ENCODE measurements at regions not wholly inside any gene's neighbourhood (a gene's known extent, or its start where the extent isn't known, plus 50 kb on each side); places are given as distances from the start of the nearest gene placed in this dataset.

DNA sequence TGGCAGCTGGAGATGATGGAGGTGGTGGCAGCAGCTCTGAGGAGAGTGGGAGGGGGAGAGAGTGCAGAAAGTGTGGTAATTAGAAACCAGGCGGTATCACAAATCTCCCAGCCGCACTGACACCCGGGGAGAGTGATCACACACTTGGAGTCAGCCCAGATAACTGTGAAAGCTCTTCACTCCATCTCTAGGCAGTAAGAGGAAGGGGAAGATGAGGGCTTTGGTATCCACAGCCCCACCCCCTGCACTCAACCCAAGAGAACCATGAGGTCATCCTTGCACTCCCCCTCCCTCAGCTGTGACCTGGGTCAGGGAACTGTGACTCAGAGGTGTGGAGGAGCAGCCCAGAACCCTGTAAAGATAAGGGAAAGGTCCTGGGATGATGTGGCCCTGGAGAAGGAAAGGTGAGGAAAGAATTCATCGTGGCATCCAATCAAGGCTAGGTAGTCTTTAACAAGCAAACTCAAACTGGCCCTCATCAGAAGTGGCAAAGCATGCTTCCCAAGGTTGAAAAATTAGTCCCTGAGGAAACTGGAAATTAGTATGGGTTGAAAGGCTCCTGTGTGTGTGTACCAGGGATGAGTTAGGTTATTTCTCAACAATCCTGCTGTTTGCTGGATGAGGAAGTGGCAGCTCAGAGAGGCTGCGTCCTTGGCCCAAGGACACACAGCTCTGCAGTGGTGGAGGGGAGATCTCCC, 111.0 kb upstream of the LHX5 start:
- no peak for DNase-seq (ENCODE audit: low read depth)

DNA sequence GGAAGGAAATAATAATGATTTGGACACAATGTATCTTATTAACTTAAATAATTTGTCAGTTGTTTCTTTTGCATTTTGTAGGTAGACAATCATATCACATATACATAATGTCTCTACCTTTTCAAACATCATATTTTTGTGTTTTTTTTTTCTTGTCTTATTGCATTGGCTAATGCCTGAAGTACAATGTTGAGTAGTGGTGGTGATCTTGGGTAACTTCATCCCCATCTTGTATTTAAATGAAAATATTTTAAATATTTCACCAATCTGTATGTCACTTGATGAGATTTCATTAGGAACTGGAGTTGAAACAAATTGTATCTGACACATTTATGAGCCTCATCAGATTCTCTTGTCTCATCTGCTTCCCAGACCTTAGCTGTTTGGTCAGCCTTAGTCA, 109.7 kb upstream of the LHX5 start:
- H3K9me3 ChIP-seq (ENCODE audit: control insufficient read depth, low read length): peaks cover 27% of the 10 kb centered on the region
- H3K9ac ChIP-seq (ENCODE audit: low read length): no peak overlapping the region
- no peaks in the 10 kb centered on the region for H3K4me1 ChIP-seq (ENCODE audit: control insufficient read depth, insufficient read depth, low read length)
- no peaks in the 10 kb centered on the region for H3K36me3 ChIP-seq (ENCODE audit: control insufficient read depth, insufficient read depth, low read length, severe bottlenecking)
- no peak for DNase-seq (ENCODE audit: low read depth)
- H3K4me3 ChIP-seq (ENCODE audit: low read length): no peak overlapping the region
- H3K27me3 ChIP-seq (replicated peaks; ENCODE audit: control insufficient read depth, insufficient read depth, low read length): peaks cover 4% of the 10 kb centered on the region

More for the DNA sequence above, 111.0 kb upstream of the LHX5 start:
- Histone ChIP-seq H3K27me3 (replicated peaks; ENCODE audit: control insufficient read depth, insufficient read depth, low read length) (peaks cover 5% of the 10 kb centered on the region), H3K4me3 (ENCODE audit: low read length) (no peak overlapping the region), H3K9me3 (ENCODE audit: control insufficient read depth, low read length) (peaks cover 27% of the 10 kb centered on the region), H3K4me1 (ENCODE audit: control insufficient read depth, insufficient read depth, low read length) (no peaks in the 10 kb centered on the region), H3K36me3 (ENCODE audit: control insufficient read depth, insufficient read depth, low read length, severe bottlenecking) (no peaks in the 10 kb centered on the region), H3K9ac (ENCODE audit: low read length) (no peak overlapping the region)

DNA sequence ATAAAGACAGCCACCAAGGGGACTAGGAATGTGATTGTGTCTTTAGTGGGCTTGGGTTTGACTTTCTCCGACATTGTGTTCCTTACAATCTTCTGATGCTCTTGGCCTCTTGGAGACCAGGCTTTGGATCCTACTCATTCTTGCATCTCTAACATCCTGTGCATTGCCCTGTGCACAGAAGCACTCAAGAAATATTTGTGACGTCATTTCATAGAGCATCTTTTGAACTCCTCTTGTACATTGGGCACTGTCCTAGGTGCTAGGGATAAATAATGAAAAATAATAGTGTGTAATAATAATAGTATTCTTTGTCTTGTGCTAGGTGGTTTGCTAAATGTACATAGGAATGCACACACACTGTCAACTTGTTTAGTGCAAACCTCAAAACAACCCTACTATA, 108.8 kb upstream of the LHX5 start:
- no peak for DNase-seq (ENCODE audit: low read depth)
- Histone ChIP-seq H3K27me3 (replicated peaks; ENCODE audit: control insufficient read depth, insufficient read depth, low read length) (peaks cover 9% of the 10 kb centered on the region), H3K9me3 (ENCODE audit: control insufficient read depth, low read length) (peaks cover 27% of the 10 kb centered on the region), H3K36me3 (ENCODE audit: control insufficient read depth, insufficient read depth, low read length, severe bottlenecking) (no peaks in the 10 kb centered on the region), H3K9ac (ENCODE audit: low read length) (no peak overlapping the region), H3K4me1 (ENCODE audit: control insufficient read depth, insufficient read depth, low read length) (no peaks in the 10 kb centered on the region), H3K4me3 (ENCODE audit: low read length) (no peak overlapping the region)

DNA sequence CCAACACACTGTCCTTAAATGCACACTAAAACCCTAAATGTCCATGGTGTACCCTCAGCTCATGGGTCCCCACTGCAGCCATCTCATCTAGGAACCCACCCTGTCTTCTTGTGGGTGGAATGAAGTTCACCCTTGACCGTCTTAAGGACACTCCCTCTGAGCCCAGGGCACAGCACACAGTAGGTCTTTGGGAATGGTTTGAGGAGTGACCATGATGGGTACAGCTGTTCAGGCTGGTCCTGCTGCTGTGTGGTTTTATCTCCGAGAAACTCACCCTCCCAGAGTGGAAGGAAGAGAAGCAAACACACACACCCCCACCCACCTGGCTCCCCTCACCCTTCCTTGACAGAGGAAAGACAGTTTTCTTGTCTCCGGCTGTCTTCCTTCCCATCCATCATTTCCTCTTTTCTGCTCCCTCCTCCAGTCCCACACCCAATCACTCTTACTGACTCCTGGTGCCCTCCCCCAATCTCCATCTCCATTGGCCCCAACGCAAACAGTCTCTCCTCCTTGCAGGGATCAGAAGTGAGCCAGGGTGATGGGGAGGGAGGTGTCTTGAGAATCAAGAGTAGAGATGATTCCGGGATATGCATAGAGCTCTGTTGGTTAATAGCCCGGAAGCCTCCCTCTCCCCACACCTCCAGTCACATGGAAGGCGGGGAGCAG, 105.9 kb upstream of the LHX5 start:
- Histone ChIP-seq H3K9me3 (ENCODE audit: control insufficient read depth, low read length) (peaks cover 27% of the 10 kb centered on the region), H3K9ac (ENCODE audit: low read length) (no peak overlapping the region), H3K4me3 (ENCODE audit: low read length) (no peak overlapping the region), H3K27me3 (replicated peaks; ENCODE audit: control insufficient read depth, insufficient read depth, low read length) (peaks cover 17% of the 10 kb centered on the region), H3K36me3 (ENCODE audit: control insufficient read depth, insufficient read depth, low read length, severe bottlenecking) (no peaks in the 10 kb centered on the region), H3K4me1 (ENCODE audit: control insufficient read depth, insufficient read depth, low read length) (no peaks in the 10 kb centered on the region)
- DNase-seq (ENCODE audit: low read depth): no peak

DNA sequence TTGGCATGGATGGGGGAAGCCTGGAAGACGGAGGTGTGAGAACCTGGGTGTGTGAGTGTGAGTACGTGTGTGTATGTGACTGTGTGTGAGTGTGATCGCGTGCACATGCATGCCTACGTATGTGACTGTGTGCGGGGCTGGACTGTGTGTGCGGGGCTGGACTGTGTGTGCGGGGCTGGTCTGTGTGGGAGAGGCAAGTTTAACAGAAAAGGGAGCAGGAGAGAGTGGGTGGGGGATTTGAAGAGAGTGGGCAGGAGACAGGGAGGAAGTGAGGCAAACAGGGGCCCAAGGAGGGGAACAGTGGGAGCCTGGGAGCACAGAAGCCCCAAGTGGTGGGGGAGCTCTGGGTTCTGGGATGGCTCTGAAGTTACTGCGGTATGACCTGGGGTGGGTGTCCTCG, 103.7 kb upstream of the LHX5 start:
- no peak overlapping the region for H3K9ac ChIP-seq (ENCODE audit: low read length)
- no peak overlapping the region for H3K4me3 ChIP-seq (ENCODE audit: low read length)
- peaks cover 12% of the 10 kb centered on the region for H3K9me3 ChIP-seq (ENCODE audit: control insufficient read depth, low read length)
- H3K27me3 ChIP-seq (replicated peaks; ENCODE audit: control insufficient read depth, insufficient read depth, low read length): peaks cover 17% of the 10 kb centered on the region
- H3K36me3 ChIP-seq (ENCODE audit: control insufficient read depth, insufficient read depth, low read length, severe bottlenecking): no peaks in the 10 kb centered on the region
- no peaks in the 10 kb centered on the region for H3K4me1 ChIP-seq (ENCODE audit: control insufficient read depth, insufficient read depth, low read length)
- DNase-seq (ENCODE audit: low read depth): no peak

DNA sequence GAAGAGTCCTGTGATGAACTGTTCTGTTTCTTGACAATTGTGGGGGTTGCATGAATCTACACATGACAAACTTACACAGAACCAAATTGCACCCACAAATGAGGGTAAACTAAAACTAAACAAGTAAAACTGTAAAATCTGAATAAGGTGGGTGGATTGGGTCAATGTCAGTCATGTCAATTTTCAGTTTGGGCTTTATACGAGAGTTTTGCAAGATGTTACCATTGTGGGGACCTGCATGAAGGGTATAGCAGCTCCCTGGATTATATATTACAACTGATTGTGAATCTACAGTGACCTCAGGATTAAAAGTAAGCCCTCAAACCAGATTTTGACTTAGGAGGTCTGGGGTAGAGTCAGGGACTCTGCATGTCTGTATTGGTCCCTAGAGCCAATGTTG, 101.5 kb upstream of the LHX5 start:
- Histone ChIP-seq H3K4me3 (ENCODE audit: low read length) (no peak overlapping the region), H3K9ac (ENCODE audit: low read length) (no peak overlapping the region)
- DNase-seq (ENCODE audit: low read depth): no peak

DNA sequence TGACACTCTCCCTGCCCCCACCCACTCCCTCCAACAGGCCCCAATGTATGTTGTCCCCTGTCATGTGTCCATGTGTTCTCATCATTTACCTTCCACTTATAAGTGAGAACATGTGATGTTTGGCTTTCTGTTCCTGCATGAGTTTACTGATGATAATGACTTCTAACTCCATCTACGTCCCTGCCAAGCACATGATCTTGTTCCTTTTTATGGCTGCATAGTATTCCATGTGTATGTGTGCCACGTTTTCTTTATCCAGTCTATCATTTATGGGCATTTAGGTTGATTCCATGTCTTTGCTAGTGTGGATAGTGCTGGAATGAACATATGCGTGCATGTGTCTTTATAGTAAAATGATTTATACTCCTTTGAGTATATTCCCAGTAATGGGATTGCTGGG, 100.0 kb upstream of the LHX5 start:
- Histone ChIP-seq H3K4me3 (ENCODE audit: low read length) (no peak overlapping the region), H3K27me3 (replicated peaks; ENCODE audit: control insufficient read depth, insufficient read depth, low read length) (peaks cover 15% of the 10 kb centered on the region), H3K4me1 (ENCODE audit: control insufficient read depth, insufficient read depth, low read length) (no peaks in the 10 kb centered on the region), H3K36me3 (ENCODE audit: control insufficient read depth, insufficient read depth, low read length, severe bottlenecking) (no peaks in the 10 kb centered on the region), H3K9me3 (ENCODE audit: control insufficient read depth, low read length) (no peaks in the 10 kb centered on the region), H3K9ac (ENCODE audit: low read length) (no peak overlapping the region)
- DNase-seq (ENCODE audit: low read depth): no peak

More for the DNA sequence above, 101.5 kb upstream of the LHX5 start:
- Histone ChIP-seq H3K27me3 (replicated peaks; ENCODE audit: control insufficient read depth, insufficient read depth, low read length) (peaks cover 17% of the 10 kb centered on the region), H3K9me3 (ENCODE audit: control insufficient read depth, low read length) (no peaks in the 10 kb centered on the region), H3K36me3 (ENCODE audit: control insufficient read depth, insufficient read depth, low read length, severe bottlenecking) (no peaks in the 10 kb centered on the region), H3K4me1 (ENCODE audit: control insufficient read depth, insufficient read depth, low read length) (no peaks in the 10 kb centered on the region)

DNA sequence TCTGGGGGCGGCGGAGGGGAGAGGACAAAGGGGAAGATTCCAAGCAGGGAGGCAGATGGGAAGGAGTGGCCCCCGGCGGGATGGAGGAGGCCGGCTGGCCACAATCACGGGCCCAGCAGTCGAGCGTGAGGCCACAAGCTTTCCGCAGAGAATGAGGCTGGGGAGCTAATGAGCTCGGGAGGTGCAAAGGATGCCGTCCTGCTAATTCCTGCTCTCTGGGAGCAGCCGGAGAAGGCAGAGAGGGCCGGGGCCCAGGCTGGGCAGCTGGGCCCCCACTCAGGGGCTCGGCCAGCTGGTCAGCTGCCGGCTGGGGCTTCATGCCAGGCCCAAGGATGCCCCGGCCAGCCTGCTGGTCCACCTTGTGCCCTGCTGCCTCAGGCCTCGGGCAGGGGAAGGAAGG, 98.1 kb upstream of the LHX5 start:
- DNase-seq (ENCODE audit: low read depth): no peak
- H3K36me3 ChIP-seq (ENCODE audit: control insufficient read depth, insufficient read depth, low read length, severe bottlenecking): no peaks in the 10 kb centered on the region
- no peaks in the 10 kb centered on the region for H3K4me1 ChIP-seq (ENCODE audit: control insufficient read depth, insufficient read depth, low read length)
- H3K4me3 ChIP-seq (ENCODE audit: low read length): no peak overlapping the region
- H3K27me3 ChIP-seq (replicated peaks; ENCODE audit: control insufficient read depth, insufficient read depth, low read length): peaks cover 20% of the 10 kb centered on the region
- no peak overlapping the region for H3K9ac ChIP-seq (ENCODE audit: low read length)
- no peaks in the 10 kb centered on the region for H3K9me3 ChIP-seq (ENCODE audit: control insufficient read depth, low read length)

DNA sequence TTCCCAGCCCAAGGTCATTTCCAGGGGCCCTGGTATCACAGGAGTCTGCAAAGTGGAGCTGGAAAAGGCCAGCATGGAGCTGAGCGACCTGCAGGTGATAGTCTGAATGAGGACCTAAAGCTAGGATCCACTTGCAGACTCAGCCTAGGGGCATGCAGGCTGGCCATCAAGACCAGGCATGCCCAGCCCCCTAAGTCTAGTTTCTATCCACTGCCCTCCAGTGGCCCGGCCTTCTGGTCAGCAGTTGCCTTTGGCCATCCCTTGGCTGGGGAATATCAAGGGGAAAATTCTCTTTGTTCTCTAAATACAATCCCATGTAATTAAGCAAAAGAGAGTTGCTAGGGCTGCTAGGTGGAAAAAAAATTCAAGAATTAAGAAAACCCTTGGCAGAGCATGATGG, 96.3 kb upstream of the LHX5 start:
- Histone ChIP-seq H3K4me1 (ENCODE audit: control insufficient read depth, insufficient read depth, low read length) (no peaks in the 10 kb centered on the region), H3K9me3 (ENCODE audit: control insufficient read depth, low read length) (no peaks in the 10 kb centered on the region), H3K36me3 (ENCODE audit: control insufficient read depth, insufficient read depth, low read length, severe bottlenecking) (no peaks in the 10 kb centered on the region), H3K4me3 (ENCODE audit: low read length) (no peak overlapping the region), H3K27me3 (replicated peaks; ENCODE audit: control insufficient read depth, insufficient read depth, low read length) (peaks cover 17% of the 10 kb centered on the region), H3K9ac (ENCODE audit: low read length) (no peak overlapping the region)
- DNase-seq (ENCODE audit: low read depth): no peak

DNA sequence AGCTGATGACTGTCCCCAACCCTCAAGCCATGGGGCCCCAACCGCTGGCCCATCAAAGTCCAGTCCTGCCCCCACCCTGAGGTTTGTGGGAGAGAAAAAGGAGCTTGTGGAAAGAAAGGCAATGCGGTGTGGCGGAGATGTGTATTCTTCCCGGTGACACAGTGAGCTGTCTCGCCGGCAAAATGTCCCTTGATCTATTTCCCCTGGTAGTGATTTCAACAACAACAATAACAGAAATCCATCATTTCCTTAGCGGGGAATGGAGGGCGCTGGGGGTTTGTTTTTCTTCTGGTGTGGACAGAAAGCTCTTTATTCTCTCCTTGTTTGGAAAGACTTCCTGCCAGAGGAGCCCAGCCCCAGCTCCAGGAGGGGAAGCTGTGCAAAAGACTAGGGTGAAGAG, 93.7 kb upstream of the LHX5 start:
- Histone ChIP-seq H3K9me3 (ENCODE audit: control insufficient read depth, low read length) (no peaks in the 10 kb centered on the region), H3K4me1 (ENCODE audit: control insufficient read depth, insufficient read depth, low read length) (no peaks in the 10 kb centered on the region), H3K4me3 (ENCODE audit: low read length) (no peak overlapping the region), H3K9ac (ENCODE audit: low read length) (no peak overlapping the region), H3K36me3 (ENCODE audit: control insufficient read depth, insufficient read depth, low read length, severe bottlenecking) (no peaks in the 10 kb centered on the region), H3K27me3 (replicated peaks; ENCODE audit: control insufficient read depth, insufficient read depth, low read length) (peaks cover 27% of the 10 kb centered on the region)
- no peak for DNase-seq (ENCODE audit: low read depth)

DNA sequence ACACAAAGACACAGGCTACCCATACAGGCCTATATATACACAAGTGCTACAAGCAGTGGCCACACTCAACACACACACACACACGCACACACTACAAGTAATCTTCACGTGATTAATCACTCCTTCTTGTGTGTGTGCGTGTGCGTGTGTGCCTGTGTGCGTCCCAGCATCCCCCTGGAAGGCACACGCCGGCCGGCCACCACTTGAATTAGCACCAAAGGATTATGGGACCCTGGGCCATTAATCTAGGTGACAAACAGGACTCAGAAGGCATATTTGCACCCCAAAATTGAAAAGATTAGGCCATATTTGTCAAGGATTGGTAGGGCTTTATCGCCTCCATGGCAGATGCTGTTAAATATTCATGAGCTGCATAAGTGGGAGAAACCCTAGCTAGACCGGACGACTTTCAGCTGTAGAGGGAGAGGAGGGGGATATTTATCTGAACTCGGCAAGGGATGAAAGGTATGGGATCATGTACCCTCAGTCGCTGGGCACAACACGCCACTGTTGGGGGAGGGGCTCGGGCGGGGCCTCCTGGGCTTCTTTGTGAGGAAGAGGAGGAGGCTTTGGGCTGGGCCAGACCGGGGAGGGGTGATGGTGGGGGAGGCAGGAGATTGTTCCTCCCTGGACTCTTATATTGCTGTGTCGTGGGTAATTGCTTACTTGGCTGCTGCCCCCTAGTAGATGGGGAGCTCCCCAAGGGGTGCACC, 89.6 kb upstream of the LHX5 start:
- H3K27me3 ChIP-seq (replicated peaks; ENCODE audit: control insufficient read depth, insufficient read depth, low read length): peaks cover 26% of the 10 kb centered on the region
- H3K9me3 ChIP-seq (ENCODE audit: control insufficient read depth, low read length): no peaks in the 10 kb centered on the region
- no peaks in the 10 kb centered on the region for H3K4me1 ChIP-seq (ENCODE audit: control insufficient read depth, insufficient read depth, low read length)
- H3K9ac ChIP-seq (ENCODE audit: low read length): no peak overlapping the region
- DNase-seq (ENCODE audit: low read depth): no peak
- H3K36me3 ChIP-seq (ENCODE audit: control insufficient read depth, insufficient read depth, low read length, severe bottlenecking): no peaks in the 10 kb centered on the region
- no peak overlapping the region for H3K4me3 ChIP-seq (ENCODE audit: low read length)

Data from adipocyte (in vitro differentiated cells).